GM19468 (cell line): ENCODE measurements at regions not wholly inside any gene's neighbourhood (a gene's known extent, or its start where the extent isn't known, plus 50 kb on each side); places are given as distances from the start of the nearest gene placed in this dataset.

ENCODE experiments used
- ATAC-seq: cut with Tn5 transposase; IDR thresholded peaks from one replicate; pipeline ENCODE4 v1.9.1; 2021; ENCODE audit warnings: mild to moderate bottlenecking, moderate library complexity, moderate number of reproducible peaks; ENCODE audit not compliant: unreplicated experiment; ENCODE audit errors: extremely low read depth

GRCh38 chr10:131799429-131799828, 101.4 kb upstream of the PPP2R2D start:
- no peak for ATAC-seq

- ATAC-seq = no peak
Measured at GRCh38 chr10:131802156-131802915, 98.5 kb upstream of the PPP2R2D start.

- ATAC-seq = no peak
Measured at GRCh38 chr10:131802996-131803395, 97.8 kb upstream of the PPP2R2D start.

GRCh38 chr10:131803860-131804425, 96.9 kb upstream of the PPP2R2D start:
- ATAC-seq = no peak

GRCh38 chr10:131804551-131805295, 96.1 kb upstream of the PPP2R2D start:
- ATAC-seq = no peak

GRCh38 chr10:131805696-131806095, 95.1 kb upstream of the PPP2R2D start:
- ATAC-seq = no peak

- ATAC-seq = no peak
Measured at GRCh38 chr10:131806146-131806545, 94.7 kb upstream of the PPP2R2D start.

- no peak for ATAC-seq
Measured at GRCh38 chr10:131806646-131807317, 94.0 kb upstream of the PPP2R2D start.

- no peak for ATAC-seq
Measured at GRCh38 chr10:131808370-131808930, 92.4 kb upstream of the PPP2R2D start.

GRCh38 chr10:131810036-131810804, 90.6 kb upstream of the PPP2R2D start:
- ATAC-seq = no peak

GRCh38 chr10:131810805-131811629, 89.8 kb upstream of the PPP2R2D start:
- no peak for ATAC-seq

GRCh38 chr10:131811630-131812403, 89.0 kb upstream of the PPP2R2D start:
- ATAC-seq = no peak

- no peak for ATAC-seq
Measured at GRCh38 chr10:131812736-131813604, 87.8 kb upstream of the PPP2R2D start.

GRCh38 chr10:131814567-131815265, 86.1 kb upstream of the PPP2R2D start:
- ATAC-seq = no peak

GRCh38 chr10:131815266-131816156, 85.3 kb upstream of the PPP2R2D start:
- ATAC-seq = no peak
